HG02943 (cell line): ENCODE measurements at regions not wholly inside any gene's neighbourhood (a gene's known extent, or its start where the extent isn't known, plus 50 kb on each side); places are given as distances from the start of the nearest gene placed in this dataset.

Experiments
- ATAC-seq: cut with Tn5 transposase; IDR thresholded peaks from one replicate; pipeline ENCODE4 v1.9.1; 2021; ENCODE audit warnings: mild to moderate bottlenecking, low read depth, moderate library complexity; ENCODE audit not compliant: unreplicated experiment

DNA sequence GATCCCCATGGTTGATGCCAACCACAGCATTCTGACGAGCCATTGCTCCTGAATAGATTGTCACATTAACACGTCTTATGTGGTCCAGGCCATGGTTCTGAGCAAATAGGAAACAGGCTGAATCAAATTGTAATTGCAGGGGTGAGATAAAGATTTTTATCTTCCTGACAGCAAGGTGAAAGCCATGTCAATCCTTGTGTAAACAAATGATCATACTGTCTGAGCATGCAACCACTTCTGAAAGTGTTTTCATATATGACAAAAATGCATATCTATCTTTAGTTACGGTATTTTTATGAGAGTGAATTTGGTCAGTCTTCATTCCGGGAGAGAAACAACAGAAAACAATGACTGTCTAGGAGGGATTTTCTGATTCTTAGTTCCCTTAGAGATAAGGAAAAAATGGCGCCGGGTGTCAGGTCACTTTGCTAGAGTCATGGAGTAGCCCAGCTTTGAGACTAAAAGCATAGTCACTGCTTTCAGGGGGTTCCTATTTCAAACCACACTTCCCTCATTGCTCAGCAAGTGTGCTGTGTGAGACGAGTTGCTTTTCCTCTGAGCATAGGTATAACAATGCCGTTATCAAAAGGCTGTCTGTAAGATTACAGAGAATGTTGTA is 958.9 kb downstream of the DCDC2C start:
- no peak for ATAC-seq

DNA sequence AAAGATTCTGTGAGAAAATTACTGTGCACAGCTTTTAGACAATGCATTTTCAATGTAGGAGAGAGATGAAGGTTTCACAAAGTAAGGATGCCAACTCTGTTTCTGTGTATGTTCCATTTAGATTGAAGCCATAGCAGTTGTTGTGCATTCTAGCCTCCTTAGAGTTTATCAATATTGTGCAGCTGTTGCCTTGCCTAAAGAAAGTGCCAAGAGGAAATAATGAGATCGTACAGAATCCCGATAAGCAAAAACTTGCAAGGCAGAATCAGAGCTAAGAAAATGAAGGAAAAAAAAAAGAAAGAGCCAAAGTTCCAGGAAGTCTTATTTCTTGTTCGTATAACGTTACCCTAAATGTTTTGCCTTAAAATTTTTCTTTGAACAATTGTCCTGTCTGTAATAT is 965.0 kb downstream of the DCDC2C start:
- no peak for ATAC-seq

DNA sequence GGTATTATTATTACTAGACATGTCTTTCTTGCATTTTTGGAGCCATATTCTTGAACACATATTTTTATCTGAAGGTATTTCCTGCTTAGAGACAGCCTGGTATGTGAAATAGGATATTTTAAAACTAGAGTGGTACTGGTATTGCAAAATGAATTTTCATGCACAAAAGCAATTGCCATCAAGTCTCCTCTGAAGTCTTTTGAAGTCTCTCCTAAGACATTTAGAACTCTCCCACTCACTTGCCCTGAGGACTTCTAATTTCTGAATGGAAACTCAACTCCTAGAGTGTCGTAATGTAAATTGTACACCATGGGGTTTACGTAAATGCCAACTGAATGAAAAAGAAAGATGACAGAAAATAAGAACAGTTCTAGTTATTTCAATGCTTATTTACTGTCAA is 967.0 kb downstream of the DCDC2C start:
- ATAC-seq, result no peak

DNA sequence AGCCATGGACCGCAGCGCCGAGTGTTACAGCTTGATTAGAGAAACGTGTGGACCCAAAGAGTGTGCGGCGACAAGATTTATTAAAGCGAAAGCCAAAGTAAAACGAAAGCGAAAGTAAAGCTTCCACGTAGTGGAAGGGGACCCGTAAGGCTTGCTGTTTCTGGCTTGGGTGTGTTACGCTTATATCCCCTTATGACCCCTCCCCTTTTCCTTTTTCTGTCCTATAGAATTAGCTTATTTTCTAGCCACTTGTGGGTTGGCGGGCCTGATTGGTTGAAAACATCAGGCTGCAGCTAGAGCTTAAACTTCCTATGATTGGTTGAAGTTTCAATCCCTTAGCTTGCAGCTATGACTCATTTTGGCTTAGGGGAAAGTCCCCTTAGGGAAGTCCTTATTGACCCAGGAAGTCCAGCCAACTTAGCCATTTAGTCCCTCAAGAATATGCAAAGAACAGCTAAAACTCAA is 969.7 kb downstream of the DCDC2C start:
- no peak for ATAC-seq

DNA sequence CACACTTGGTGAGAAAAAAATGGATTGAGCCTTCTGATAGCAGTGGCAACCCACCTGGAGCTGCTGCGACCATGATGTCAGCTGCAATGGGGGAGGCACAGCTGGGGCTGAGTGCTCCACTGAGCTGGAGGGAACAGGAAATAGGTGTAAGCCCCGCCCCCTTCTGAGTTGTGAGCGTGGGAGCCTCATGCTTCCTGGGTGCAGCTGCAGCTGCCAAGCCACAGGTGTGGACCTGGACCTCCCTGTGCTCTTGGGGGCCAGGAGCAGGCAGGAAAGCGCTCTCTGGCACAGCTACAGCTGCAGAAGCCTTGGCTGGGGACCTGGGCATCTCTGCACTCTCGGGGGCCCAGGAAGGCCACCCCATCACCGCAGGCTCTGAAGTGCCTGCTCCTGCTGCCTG is 970.6 kb downstream of the DCDC2C start:
- ATAC-seq, result no peak

DNA sequence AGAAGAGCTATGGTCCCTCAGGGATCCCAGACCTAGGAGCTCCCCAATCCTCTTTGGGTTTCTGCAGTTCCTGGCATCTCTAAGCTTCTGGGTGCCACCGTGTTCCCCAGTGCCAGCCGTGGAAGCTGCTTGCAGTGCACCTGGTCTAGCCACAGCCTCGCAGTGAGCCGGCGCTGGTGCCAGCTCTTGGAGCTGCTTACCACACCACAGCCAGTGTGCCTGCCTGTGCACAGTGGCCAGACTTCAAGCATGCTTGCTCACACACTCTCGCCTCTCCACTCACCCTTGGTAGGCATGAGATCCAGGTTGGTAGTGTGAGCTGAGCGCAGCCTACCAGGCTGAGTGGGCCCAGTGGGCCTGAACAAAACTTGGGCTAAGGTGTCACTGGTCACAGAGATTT is 971.9 kb downstream of the DCDC2C start:
- no peak for ATAC-seq

DNA sequence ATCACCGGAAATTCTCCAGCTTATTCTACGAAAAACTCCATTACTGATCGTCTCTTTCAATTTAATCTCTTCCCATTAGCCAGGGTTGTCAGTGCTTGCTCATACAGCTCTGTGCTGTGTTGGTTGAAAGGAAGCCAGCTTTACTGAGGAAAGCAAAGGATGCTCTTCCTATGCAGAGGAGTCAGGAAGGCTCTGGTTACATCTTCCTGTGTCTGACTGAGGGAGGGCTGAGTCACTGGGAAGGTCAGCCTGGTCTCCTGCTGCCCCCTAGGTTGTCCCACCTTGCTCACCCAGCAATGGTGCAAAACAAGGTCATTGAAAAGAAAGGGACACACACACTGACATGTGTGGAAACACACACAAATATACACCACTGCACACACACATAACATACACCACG is 975.6 kb downstream of the DCDC2C start:
- no peak for ATAC-seq

DNA sequence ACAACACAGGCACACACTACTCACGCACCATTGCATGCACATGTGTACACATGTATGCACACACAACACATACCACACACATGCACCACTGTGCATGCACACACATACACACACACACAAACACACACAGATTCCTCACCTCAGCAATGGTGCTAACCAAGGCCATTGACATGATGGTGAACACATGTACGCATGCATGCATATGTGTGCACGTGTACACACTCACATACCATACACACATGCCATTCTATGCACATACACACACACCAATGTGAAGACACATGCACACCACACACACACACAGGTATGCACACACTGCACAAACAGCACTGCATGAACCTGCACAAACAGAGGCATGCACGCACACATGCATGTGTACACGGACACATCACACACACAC is 976.0 kb downstream of the DCDC2C start:
- no peak for ATAC-seq

DNA sequence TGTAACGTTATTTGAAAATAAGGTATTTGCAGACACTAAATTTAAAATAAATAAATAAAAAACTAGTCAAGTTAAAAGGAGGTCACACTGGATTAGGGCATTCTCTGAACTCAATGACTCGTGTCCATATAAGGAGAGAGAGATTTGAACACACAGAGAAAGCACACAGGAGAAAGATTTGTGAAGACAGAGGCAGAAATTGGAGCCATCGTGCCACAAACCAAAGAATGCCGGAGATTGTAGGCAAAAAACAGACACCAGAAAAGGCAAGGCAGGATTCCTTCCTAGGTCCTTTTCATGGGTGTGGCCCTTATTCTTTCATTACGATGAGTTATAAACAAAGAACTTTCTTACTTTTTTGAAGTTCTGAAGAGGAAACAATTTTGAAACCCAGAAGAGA is 981.5 kb downstream of the DCDC2C start:
- ATAC-seq, result no peak

DNA sequence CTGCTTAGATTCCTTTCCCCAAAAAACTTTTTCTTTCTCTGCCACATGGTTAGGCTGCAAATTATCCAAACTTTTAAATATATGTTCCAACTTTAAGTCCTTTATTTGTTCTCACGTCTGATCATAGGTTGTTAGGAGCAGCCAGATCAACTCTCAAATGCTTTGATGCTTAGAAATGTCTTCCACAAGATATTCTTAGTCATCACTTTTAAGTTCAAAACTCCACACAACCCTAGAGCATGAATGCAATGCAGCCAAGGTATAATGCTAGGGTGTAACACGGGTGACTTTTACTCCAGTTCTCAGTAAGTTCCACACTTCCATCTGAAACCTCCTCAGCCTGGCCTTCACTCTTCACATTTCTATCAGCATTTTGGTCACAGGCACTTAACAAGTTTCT is 987.5 kb downstream of the DCDC2C start:
- no peak for ATAC-seq

DNA sequence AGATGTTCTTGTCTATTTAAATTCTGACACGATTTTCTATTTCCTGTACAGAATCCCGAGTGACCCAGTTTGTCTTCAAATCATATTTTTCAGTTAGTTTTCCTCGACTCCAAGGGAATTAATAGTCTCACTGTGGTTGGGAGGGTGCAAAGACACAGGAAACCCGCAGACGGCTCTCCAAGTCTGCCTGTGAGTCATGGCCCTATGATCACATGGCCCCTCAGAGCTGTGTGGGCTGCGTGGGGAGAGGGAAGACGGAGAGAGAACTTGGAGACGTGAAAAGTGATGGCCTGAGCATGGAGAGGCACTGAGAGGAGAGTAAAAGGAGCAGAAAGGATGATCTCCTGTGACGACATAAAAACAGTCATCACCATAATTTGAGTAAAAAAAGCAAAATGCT is 989.9 kb downstream of the DCDC2C start:
- no peak for ATAC-seq

DNA sequence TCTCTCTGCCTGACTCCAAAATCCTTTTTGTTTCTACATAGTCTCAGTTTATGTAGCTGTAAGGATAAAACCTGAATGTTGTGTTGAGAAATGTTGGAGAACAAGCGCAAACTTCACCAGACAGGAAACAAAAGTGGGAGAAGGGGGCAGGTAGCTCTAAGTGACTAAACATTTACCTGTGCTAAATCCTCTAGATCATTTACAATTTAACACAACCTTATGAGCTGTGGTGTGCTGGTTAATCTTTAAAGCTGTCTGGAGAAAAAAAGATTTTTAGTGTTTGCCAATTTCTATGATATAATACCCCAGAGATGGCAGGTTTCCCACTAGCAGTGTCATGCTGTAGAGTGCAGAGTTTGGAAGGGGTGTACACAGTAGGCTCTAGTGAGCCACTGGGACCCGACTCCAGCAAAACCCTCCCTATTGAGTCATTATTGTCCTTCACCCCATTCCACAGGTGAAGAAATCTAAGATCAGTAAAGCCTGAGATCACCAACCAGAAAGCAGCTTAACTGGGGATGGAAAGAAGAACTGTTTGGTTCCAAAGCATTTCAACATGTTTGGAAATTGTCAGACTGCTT is 992.0 kb downstream of the DCDC2C start:
- ATAC-seq, result no peak

DNA sequence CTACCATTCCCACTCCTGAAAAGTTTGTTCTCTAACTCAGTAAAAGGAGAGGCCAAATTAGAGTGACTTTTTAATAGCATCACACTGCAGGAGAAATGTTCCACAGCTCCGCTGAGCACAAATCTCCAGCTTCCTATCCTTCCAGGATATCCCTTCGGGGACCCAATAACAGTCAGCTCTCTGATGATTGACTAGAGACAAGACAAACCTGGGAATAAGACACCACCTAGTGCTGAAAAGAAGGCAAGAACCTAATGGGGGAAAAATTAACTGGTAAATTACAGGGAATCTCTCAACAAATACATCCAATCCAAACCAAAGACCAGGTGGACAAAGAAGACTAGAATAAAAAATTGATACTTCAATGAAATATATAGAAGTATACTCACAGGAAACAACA is 977.1 kb upstream of the SOX11 start:
- no peak for ATAC-seq

DNA sequence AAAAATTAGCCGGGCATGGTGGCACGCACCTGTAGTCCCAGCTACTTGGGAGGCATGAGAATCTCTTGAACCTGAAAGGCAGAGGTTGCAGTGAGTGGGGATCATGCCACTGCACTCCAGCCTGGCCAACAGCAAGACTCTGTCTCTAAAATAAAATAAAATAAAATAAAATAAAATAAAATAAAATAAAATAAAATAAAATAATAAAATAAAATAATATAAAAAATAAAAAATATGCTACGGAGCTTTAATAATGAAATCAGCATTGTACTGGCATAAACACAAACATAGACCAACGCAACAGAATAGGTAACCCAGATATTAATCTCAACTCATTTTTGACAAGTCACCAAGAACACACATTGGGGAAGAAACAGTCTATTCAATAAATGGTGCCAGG is 973.4 kb upstream of the SOX11 start:
- ATAC-seq, result no peak

DNA sequence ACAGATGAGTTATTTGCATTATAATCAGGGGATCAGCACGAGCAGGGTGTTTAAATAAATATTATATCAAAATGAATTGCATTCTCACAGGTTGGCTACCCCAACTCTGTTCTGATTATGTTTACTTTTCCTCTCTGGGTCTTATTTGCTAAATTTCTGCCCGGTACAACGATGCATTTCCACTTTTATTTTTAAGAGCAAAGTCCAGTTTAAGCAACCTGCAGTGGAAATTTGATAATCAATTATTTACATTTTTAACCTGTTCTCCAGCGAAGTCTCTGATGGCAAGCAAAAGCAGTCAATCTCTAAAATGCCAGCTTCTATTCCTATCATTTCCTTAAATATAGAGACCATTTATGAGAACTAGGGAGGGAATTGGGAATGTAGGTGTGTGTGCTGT is 966.6 kb upstream of the SOX11 start:
- no peak for ATAC-seq

DNA sequence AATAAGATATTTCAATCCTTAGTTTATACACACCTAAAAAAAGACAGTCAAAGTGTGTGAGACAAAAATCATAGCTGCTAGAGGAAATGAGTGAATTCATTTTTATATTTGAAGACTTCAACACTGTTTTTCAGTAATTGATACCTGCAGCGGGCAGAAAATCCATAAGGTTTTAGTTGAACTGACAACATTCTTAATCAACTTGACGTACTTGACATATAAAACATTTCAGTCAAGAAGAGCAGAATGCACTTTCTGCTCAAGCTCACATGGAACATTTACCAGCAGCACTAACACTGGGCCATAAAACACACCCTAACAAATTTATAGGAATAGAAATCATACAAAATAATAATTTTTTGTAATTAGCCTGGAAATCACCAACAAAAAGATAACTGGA is 959.6 kb upstream of the SOX11 start:
- no peak for ATAC-seq

DNA sequence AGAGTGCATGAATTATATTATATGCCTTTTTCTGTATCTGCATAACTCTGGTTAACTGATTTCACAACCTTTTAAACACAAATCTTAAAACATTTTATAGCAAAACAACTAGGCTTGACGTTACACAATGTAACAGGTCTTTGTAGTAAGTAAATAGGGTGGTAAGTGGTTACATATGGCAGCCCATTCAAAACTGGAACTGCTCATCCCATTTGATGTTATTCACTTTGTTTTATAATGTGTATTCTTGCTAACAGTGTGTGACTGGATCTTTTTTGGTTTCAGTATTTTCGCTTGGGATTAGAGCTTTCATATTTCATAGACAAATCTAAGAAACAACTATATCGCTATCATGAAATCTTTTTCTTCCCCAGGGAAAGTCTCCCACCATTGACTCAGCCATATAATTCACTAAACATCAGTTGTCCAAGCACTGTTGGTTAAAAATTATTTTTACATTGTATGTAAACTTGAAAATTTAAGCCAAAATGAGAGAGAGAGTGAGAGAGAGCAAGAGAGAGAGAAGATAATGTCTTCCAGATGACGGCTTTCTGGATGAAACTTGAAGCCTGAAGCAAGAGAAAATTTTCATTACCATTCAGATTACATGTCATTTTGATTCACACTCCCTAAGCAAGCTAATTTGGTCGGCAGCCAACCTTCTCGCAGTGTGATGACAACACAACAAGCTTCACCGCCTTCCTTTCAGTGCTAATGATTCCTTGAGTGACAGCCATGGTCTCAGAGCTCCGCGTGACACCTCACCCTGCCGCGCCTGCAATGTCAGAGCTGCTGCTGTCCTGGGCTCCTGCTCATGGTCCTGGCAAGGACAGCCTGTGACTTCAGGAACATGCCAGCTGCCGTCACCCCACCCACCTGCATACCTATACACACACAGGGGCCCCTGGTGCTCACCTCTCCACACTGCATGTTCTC is 946.9 kb upstream of the SOX11 start:
- ATAC-seq, result no peak

DNA sequence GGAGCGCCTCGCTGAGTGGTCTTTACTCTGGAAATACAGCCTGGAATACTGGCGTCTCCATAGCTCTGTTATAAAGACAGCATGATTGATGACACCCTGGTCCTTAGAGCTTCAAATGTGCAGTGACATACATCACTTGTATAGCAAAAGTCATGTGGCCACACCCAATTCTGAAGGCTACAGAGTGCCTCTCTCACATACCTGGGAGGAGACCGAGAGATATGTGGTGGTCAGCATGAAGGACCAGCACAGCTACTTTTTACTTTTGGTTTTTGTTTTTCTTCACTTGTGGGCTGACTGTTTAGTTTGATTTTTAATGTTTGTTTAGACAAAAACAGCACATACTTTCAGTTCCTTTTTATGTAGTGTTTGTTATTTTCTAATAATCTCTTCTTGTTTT is 938.5 kb upstream of the SOX11 start:
- ATAC-seq, result no peak

DNA sequence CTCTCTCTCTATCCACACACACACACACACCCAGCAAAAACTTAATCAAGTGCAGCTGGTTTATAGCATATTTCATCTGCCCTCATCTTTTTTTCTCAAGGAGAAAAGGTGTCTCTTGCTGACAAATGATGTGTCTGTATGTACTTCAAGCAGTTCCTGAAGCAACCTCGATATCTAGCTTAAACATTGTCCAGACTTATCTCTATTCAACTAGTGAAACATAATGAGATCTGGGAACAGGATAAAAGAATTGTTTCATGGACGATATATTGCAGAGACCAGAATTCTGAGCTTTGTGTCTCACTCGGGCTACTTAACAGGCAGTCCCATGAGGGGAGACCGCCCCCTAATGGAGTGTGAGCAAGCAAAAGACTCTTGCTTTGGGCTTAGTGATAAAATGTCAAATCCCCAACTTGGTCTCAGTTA is 929.2 kb upstream of the SOX11 start:
- ATAC-seq, result no peak

DNA sequence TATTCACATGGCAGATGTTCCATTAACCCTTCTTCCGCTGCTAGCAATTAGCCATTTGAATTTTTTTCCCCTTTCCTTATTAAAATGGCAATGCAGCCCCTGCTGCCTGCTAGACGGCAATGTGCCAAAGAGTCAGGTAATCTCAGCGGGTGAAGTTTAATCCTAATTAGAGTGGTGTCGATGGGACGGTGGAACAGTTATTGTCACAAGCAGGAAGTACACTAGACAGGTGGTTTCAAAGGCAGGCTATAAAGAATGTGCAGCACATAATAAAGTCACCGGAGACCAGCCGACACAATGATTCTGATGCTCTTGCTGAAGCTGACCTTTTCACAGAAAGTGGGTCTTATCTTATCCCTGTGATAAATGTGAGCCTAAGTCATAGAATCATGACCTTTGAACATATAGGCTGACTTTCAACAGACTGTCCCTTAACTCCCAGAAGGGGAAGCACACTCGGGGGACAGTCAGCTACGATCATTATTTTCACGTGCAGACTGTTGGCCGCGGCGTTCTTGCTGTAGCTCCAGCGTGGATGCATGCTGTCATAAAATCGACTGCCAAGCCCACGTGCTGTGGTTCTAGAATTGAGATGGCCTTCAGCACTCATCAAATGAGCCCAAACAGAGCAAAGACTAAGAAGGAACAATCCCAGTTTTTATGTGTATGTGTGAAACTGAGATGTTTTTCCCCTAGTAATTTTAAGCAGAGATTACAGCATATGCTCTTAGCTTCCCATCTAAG is 926.2 kb upstream of the SOX11 start:
- ATAC-seq, result no peak

DNA sequence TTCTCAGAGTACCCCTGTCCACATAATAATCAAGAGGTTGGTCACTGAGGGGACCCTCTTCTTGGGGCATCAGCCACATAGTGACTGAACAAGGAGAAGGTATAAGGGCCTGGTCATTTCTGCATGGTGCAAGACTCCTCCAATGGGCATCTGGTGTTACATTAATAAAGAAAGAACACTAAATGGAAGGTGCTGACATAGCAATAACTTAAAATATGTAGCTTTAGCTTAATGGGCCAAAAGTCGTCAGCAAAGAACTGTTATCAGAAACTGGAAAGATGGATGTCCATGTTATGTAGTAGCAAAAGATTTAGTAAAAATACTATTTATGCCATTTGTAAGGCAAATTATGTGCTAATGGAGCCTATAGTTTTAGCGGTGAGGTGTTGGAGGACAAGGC is 916.5 kb upstream of the SOX11 start:
- no peak for ATAC-seq
